WTC11 (cell line): ENCODE measurements at regions not wholly inside any gene's neighbourhood (a gene's known extent, or its start where the extent isn't known, plus 50 kb on each side); places are given as distances from the start of the nearest gene placed in this dataset.

ENCODE experiments used
- ATAC-seq: fragments of 200-7000 bp; cut with Tn5 transposase; 2 replicates; pipeline ENCODE4 v1.10.0; 2021; ENCODE audit warnings: mild to moderate bottlenecking, moderate library complexity
- CTCF ChIA-PET: fragments of 300-600 bp; sonication (Branson Sonifier 250); formaldehyde crosslinking; loops from one replicate; lab custom pipeline; 2021; ENCODE audit warnings: antibody characterized with exemption; lab: Charles Lee
- POLR2A ChIA-PET: fragments of 350-600 bp; sonication (Branson Sonifier 250); formaldehyde crosslinking; loops from one replicate; lab custom pipeline; 2021; ENCODE audit warnings: antibody characterized with exemption; lab: Charles Lee
- DNase-seq: peaks from one replicate; pipeline ENCODE4 v3.0.0; 2021; ENCODE audit warnings: low spot score
- H3K27ac Mint-ChIP-seq: 2 replicates; pipeline ENCODE4 v1.8.0; 2021; ENCODE audit warnings: mixed read lengths
- H3K27me3 Mint-ChIP-seq: 2 replicates; pipeline ENCODE4 v1.8.0; 2021; ENCODE audit warnings: low read depth, mild to moderate bottlenecking, moderate library complexity, mixed read lengths
- H3K36me3 Mint-ChIP-seq: 2 replicates; pipeline ENCODE4 v1.8.0; 2021; ENCODE audit warnings: mixed read lengths
- H3K4me1 Mint-ChIP-seq: 2 replicates; pipeline ENCODE4 v1.8.0; 2022; ENCODE audit warnings: mixed read lengths
- H3K4me3 Mint-ChIP-seq: 2 replicates; pipeline ENCODE4 v1.8.0; 2021; ENCODE audit warnings: mild to moderate bottlenecking, moderate library complexity, mixed read lengths
- H3K9me3 Mint-ChIP-seq: 2 replicates; pipeline ENCODE4 v1.8.0; 2021; ENCODE audit warnings: mixed read lengths
- CBFB ChIP-seq: sonication (generic); formaldehyde crosslinking; IDR thresholded peaks from 2 replicates; pipeline ENCODE4 v1.8.1; 2022; ENCODE audit warnings: mild to moderate bottlenecking, low read depth, missing genetic modification reagents
- GABPB1 ChIP-seq: sonication (generic); formaldehyde crosslinking; IDR thresholded peaks from 2 replicates; pipeline ENCODE4 v1.8.1; 2023; ENCODE audit warnings: mild to moderate bottlenecking, missing genetic modification reagents
- MXD4 ChIP-seq: fragments of 250-450 bp; sonication (Bioruptor Pico); IDR thresholded peaks from 2 replicates; pipeline ENCODE4 v1.8.0; 2021; ENCODE audit warnings: mild to moderate bottlenecking, moderate library complexity, borderline replicate concordance
- RELA ChIP-seq: sonication (generic); formaldehyde crosslinking; IDR thresholded peaks from 2 replicates; pipeline ENCODE4 v1.8.1; 2022; ENCODE audit warnings: missing genetic modification reagents, mild to moderate bottlenecking, borderline replicate concordance
- TF ChIP-seq, protein P1 (sequence below): sonication (generic); formaldehyde crosslinking; IDR thresholded peaks from 2 replicates; pipeline ENCODE4 v1.8.0; 2023; ENCODE audit warnings: missing genetic modification reagents
- TF ChIP-seq, protein P2 (sequence below): fragments of 250-450 bp; sonication (Bioruptor Pico); IDR thresholded peaks from 2 replicates; pipeline ENCODE4 v1.9.0; 2021; ENCODE audit warnings: mild to moderate bottlenecking, borderline replicate concordance
- TF ChIP-seq, protein P3 (sequence below): sonication (generic); formaldehyde crosslinking; IDR thresholded peaks from 2 replicates; pipeline ENCODE4 v1.8.0; 2022; ENCODE audit warnings: mild to moderate bottlenecking, missing genetic modification reagents
- TF ChIP-seq, protein P4 (sequence below): sonication (generic); formaldehyde crosslinking; IDR thresholded peaks from 2 replicates; pipeline ENCODE4 v1.8.0; 2022; ENCODE audit warnings: mild to moderate bottlenecking, missing genetic modification reagents
- TF ChIP-seq, protein P5 (sequence below): fragments of 200-600 bp; IDR thresholded peaks from 2 replicates; pipeline ENCODE4 v1.8.0; 2022; ENCODE audit warnings: antibody characterized with exemption
- TF ChIP-seq, protein P6 (sequence below): fragments of 250-450 bp; sonication (Bioruptor Pico); IDR thresholded peaks from 2 replicates; pipeline ENCODE4 v1.9.0; 2021; ENCODE audit warnings: moderate library complexity, mild to moderate bottlenecking, inconsistent platforms, borderline replicate concordance
- TF ChIP-seq, protein P7 (sequence below): sonication (generic); formaldehyde crosslinking; IDR thresholded peaks from 2 replicates; pipeline ENCODE4 v1.8.1; 2022; ENCODE audit warnings: mild to moderate bottlenecking, moderate library complexity, missing genetic modification reagents
- TF ChIP-seq, protein P8 (sequence below): sonication (generic); formaldehyde crosslinking; IDR thresholded peaks from 2 replicates; pipeline ENCODE4 v1.8.1; 2023; ENCODE audit warnings: mild to moderate bottlenecking, missing genetic modification reagents, moderate library complexity

DNA sequence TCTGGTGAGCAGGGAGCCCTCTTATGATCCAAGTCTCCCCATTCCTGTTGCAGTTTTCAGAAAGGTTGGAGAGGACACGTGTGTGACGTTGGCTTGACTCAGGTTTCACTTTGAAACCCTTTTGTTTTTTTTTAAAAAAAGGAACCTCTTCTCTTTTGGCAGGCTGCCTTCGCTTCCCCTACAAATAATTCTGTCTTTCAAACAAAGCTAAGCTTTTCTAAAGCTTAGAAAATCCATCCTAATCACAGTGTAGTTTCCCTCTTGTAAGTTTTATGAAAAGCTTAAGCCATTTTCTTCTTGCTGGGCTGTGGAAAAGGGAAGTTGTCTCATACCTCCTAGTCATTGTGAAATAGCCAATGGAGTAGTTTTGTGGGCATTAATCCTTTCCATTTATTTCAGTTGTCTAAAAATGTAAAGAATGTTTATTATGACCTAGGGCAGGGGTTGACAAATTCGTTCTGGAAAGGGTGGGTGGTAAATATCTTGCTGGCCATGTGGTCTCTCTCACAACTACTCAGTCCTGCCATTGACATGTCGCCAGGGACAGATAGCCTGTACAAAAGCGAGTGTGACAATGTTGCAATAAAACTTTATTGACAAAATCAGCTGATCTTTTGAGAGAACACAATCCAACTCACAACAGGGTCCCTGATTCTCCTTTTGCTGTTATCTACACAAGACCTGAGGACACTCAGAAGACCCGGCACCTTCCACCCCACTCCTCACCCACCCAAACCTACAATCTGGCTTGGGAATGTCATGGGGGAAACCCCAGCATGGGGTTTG, 878.8 kb downstream of the RNF144A start (continued):
- TF ChIP-seq MXD4 (CRISPR knock-in tag) = no peak
- TF ChIP-seq, protein P1, sequence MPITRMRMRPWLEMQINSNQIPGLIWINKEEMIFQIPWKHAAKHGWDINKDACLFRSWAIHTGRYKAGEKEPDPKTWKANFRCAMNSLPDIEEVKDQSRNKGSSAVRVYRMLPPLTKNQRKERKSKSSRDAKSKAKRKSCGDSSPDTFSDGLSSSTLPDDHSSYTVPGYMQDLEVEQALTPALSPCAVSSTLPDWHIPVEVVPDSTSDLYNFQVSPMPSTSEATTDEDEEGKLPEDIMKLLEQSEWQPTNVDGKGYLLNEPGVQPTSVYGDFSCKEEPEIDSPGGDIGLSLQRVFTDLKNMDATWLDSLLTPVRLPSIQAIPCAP (CRISPR knock-in tag) = no peak

DNA sequence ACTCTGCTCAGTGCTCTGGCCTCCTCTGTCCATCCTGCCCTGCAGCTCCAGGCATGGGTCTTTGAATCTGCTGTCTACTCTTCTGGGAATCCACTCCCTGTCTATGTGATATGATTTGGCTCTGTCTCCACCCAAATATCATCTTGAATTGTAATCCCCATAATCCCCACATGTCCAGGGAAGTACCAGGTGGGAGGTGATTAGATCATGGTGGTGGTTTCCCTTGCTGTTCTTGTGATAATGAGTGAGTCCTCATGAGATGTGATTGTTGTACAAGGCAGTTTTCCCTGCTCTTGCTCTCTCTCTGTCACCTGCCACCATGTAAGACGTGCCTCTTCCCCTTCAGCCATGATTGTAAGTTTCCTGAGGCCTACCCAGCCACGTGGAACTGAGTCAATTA, 881.8 kb upstream of the ID2 start:
- H3K9me3 Mint-ChIP-seq = peaks cover 61% of the 10 kb centered on the region

DNA sequence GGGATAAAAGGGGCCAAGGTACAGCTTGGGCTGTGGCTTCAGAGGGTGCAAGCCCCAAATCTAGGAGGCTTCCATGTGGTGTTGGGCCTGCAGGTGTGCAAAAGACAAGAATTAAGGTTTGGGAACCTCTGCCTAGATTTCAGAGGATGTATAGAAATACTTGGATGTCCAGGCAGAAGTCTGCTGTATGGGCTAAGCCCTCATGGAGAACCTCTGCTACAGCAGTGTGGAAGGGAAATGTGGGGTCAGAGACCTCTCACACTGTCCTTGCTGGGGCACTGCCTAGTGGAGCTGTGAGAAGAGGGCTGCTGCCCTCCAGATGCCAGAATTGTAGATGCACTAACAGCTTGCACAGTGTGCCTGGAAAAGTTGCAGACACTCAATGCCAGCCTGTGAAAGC, 880.6 kb upstream of the ID2 start:
- POLR2A ChIA-PET = no interaction called here
- Mint-ChIP-seq H3K27me3 (peaks cover 10% of the 10 kb centered on the region), H3K4me3 (no peak overlapping the region), H3K27ac (no peak overlapping the region), H3K9me3 (peaks cover 61% of the 10 kb centered on the region), H3K36me3 (peaks cover 57% of the 10 kb centered on the region), H3K4me1 (0 out of 2 replicates have a peak, but pooled peaks cover 2% of the 10 kb centered on the region)
- ATAC-seq = no peak
- no peak for DNase-seq
- CTCF ChIA-PET = no interaction called here
- TF ChIP-seq GABPB1 (CRISPR knock-in tag) = no peak
- TF ChIP-seq, protein P2, sequence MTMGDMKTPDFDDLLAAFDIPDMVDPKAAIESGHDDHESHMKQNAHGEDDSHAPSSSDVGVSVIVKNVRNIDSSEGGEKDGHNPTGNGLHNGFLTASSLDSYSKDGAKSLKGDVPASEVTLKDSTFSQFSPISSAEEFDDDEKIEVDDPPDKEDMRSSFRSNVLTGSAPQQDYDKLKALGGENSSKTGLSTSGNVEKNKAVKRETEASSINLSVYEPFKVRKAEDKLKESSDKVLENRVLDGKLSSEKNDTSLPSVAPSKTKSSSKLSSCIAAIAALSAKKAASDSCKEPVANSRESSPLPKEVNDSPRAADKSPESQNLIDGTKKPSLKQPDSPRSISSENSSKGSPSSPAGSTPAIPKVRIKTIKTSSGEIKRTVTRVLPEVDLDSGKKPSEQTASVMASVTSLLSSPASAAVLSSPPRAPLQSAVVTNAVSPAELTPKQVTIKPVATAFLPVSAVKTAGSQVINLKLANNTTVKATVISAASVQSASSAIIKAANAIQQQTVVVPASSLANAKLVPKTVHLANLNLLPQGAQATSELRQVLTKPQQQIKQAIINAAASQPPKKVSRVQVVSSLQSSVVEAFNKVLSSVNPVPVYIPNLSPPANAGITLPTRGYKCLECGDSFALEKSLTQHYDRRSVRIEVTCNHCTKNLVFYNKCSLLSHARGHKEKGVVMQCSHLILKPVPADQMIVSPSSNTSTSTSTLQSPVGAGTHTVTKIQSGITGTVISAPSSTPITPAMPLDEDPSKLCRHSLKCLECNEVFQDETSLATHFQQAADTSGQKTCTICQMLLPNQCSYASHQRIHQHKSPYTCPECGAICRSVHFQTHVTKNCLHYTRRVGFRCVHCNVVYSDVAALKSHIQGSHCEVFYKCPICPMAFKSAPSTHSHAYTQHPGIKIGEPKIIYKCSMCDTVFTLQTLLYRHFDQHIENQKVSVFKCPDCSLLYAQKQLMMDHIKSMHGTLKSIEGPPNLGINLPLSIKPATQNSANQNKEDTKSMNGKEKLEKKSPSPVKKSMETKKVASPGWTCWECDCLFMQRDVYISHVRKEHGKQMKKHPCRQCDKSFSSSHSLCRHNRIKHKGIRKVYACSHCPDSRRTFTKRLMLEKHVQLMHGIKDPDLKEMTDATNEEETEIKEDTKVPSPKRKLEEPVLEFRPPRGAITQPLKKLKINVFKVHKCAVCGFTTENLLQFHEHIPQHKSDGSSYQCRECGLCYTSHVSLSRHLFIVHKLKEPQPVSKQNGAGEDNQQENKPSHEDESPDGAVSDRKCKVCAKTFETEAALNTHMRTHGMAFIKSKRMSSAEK = no peak
- TF ChIP-seq, protein P3, sequence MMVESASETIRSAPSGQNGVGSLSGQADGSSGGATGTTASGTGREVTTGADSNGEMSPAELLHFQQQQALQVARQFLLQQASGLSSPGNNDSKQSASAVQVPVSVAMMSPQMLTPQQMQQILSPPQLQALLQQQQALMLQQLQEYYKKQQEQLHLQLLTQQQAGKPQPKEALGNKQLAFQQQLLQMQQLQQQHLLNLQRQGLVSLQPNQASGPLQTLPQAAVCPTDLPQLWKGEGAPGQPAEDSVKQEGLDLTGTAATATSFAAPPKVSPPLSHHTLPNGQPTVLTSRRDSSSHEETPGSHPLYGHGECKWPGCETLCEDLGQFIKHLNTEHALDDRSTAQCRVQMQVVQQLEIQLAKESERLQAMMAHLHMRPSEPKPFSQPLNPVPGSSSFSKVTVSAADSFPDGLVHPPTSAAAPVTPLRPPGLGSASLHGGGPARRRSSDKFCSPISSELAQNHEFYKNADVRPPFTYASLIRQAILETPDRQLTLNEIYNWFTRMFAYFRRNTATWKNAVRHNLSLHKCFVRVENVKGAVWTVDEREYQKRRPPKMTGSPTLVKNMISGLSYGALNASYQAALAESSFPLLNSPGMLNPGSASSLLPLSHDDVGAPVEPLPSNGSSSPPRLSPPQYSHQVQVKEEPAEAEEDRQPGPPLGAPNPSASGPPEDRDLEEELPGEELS (CRISPR knock-in tag) = no peak
- TF ChIP-seq CBFB (CRISPR knock-in tag) = no peak
- TF ChIP-seq RELA (CRISPR knock-in tag) = no peak
- TF ChIP-seq, protein P4, sequence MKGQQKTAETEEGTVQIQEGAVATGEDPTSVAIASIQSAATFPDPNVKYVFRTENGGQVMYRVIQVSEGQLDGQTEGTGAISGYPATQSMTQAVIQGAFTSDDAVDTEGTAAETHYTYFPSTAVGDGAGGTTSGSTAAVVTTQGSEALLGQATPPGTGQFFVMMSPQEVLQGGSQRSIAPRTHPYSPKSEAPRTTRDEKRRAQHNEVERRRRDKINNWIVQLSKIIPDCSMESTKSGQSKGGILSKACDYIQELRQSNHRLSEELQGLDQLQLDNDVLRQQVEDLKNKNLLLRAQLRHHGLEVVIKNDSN (CRISPR knock-in tag) = no peak
- TF ChIP-seq, protein P5, sequence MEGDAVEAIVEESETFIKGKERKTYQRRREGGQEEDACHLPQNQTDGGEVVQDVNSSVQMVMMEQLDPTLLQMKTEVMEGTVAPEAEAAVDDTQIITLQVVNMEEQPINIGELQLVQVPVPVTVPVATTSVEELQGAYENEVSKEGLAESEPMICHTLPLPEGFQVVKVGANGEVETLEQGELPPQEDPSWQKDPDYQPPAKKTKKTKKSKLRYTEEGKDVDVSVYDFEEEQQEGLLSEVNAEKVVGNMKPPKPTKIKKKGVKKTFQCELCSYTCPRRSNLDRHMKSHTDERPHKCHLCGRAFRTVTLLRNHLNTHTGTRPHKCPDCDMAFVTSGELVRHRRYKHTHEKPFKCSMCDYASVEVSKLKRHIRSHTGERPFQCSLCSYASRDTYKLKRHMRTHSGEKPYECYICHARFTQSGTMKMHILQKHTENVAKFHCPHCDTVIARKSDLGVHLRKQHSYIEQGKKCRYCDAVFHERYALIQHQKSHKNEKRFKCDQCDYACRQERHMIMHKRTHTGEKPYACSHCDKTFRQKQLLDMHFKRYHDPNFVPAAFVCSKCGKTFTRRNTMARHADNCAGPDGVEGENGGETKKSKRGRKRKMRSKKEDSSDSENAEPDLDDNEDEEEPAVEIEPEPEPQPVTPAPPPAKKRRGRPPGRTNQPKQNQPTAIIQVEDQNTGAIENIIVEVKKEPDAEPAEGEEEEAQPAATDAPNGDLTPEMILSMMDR = no peak

More for the DNA sequence above, 881.8 kb upstream of the ID2 start:
- POLR2A ChIA-PET = no interaction called here
- CTCF ChIA-PET = no interaction called here
- H3K27ac Mint-ChIP-seq = no peak overlapping the region
- DNase-seq (no peak), ATAC-seq (no peak)
- TF ChIP-seq, protein P6, sequence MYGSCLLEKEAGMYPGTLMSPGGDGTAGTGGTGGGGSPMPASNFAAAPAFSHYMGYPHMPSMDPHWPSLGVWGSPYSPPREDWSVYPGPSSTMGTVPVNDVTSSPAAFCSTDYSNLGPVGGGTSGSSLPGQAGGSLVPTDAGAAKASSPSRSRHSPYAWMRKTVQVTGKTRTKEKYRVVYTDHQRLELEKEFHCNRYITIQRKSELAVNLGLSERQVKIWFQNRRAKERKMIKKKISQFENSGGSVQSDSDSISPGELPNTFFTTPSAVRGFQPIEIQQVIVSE = no peak
- TF ChIP-seq, protein P7, sequence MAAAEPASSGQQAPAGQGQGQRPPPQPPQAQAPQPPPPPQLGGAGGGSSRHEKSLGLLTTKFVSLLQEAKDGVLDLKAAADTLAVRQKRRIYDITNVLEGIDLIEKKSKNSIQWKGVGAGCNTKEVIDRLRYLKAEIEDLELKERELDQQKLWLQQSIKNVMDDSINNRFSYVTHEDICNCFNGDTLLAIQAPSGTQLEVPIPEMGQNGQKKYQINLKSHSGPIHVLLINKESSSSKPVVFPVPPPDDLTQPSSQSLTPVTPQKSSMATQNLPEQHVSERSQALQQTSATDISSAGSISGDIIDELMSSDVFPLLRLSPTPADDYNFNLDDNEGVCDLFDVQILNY = no peak
- TF ChIP-seq, protein P4 (CRISPR knock-in tag) = no peak
- TF ChIP-seq, protein P8, sequence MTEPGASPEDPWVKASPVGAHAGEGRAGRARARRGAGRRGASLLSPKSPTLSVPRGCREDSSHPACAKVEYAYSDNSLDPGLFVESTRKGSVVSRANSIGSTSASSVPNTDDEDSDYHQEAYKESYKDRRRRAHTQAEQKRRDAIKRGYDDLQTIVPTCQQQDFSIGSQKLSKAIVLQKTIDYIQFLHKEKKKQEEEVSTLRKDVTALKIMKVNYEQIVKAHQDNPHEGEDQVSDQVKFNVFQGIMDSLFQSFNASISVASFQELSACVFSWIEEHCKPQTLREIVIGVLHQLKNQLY (CRISPR knock-in tag) = no peak
- peaks cover 8% of the 10 kb centered on the region for H3K4me1 Mint-ChIP-seq
- no peak overlapping the region for H3K4me3 Mint-ChIP-seq
- H3K36me3 Mint-ChIP-seq = peaks cover 50% of the 10 kb centered on the region
- H3K27me3 Mint-ChIP-seq = peaks cover 14% of the 10 kb centered on the region
